ENCODE measurements at regions not wholly inside any gene's neighbourhood (a gene's known extent, or its start where the extent isn't known, plus 50 kb on each side); places are given as distances from the start of the nearest gene placed in this dataset.

GRCh38 chr19:27891411-27891810 is 1321.5 kb downstream of the UQCRFS1 start:
- TF ChIP-seq POLR2AphosphoS5 (IDR thresholded peaks at IDR 0.05; ENCODE audit: insufficient read depth, low read depth, low read length) (no peak), EZH2 (IDR thresholded peaks at IDR 0.05; ENCODE audit: borderline replicate concordance, low read depth, low read length, severe bottlenecking) (no peak), POLR2A (IDR thresholded peaks at IDR 0.05; ENCODE audit: low read depth, low read length) (no peak), MYC (IDR thresholded peaks at IDR 0.05; ENCODE audit: low read depth, low read length) (no peak), JUN (IDR thresholded peaks at IDR 0.05; ENCODE audit: borderline replicate concordance, insufficient read depth, insufficient read length, low read depth) (no peak), FOS (IDR thresholded peaks at IDR 0.05; ENCODE audit: borderline replicate concordance, insufficient read depth, low read length) (no peak)
- TF ChIP-seq, protein P1, sequence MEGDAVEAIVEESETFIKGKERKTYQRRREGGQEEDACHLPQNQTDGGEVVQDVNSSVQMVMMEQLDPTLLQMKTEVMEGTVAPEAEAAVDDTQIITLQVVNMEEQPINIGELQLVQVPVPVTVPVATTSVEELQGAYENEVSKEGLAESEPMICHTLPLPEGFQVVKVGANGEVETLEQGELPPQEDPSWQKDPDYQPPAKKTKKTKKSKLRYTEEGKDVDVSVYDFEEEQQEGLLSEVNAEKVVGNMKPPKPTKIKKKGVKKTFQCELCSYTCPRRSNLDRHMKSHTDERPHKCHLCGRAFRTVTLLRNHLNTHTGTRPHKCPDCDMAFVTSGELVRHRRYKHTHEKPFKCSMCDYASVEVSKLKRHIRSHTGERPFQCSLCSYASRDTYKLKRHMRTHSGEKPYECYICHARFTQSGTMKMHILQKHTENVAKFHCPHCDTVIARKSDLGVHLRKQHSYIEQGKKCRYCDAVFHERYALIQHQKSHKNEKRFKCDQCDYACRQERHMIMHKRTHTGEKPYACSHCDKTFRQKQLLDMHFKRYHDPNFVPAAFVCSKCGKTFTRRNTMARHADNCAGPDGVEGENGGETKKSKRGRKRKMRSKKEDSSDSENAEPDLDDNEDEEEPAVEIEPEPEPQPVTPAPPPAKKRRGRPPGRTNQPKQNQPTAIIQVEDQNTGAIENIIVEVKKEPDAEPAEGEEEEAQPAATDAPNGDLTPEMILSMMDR (IDR thresholded peaks at IDR 0.05; ENCODE audit: extremely low read depth in 1 of 2, insufficient read depth in 1 of 2, low read depth in 1 of 2, low read length in 2 of 2) = no peak

Data from endothelial cell of umbilical vein (primary cell).